Sciatic nerve (tissue), 2 donors: ENCODE measurements at regions not wholly inside any gene's neighbourhood (a gene's known extent, or its start where the extent isn't known, plus 50 kb on each side); places are given as distances from the start of the nearest gene placed in this dataset.

Source experiments
- ATAC-seq: fragments of 200-7000 bp; cut with Tn5 transposase; one replicate; pipeline ENCODE4 v1.9.1; 2020; ENCODE audit warnings: mild to moderate bottlenecking, moderate library complexity
- DNase-seq: peaks from one replicate; pipeline ENCODE4 v3.0.0-alpha.2; 2020; ENCODE audit warnings: low spot score
- intact Hi-C: fragments of 100-400 bp; cut with DNase I; formaldehyde crosslinking; loops from one replicate; pipeline ENCODE4 v1.14.2; 2022
- donor health status: DM: no; HTN: no; CAD: no.
- donor health status: DM: no; HTN: no; CAD: no.

DNA sequence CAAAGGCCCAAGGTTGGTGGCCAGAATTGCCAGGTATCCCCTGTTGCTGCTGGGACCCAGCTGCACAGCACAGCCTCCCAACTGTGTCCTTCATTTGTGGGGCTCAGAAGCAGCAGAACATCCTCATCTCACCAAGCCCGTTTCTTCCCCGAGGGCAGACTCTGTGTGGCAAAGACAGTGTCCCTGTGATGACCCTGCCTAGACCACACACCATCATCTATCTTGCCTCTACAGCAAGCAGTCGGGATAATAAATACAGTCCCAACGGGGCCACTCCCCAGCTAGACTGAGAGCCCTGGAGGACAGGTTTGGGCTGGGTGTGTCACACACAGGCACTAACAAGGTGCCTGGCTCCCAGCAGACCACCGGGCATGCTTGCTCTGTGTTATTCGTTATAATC is 93.4 kb downstream of the PTGR3 start:
- intact Hi-C loops = no loop called here
- DNase-seq = no peak

More for the DNA sequence above, 93.4 kb downstream of the PTGR3 start:
- ATAC-seq = no peak
